ENCODE measurements at regions not wholly inside any gene's neighbourhood (a gene's known extent, or its start where the extent isn't known, plus 50 kb on each side); places are given as distances from the start of the nearest gene placed in this dataset.

DNA sequence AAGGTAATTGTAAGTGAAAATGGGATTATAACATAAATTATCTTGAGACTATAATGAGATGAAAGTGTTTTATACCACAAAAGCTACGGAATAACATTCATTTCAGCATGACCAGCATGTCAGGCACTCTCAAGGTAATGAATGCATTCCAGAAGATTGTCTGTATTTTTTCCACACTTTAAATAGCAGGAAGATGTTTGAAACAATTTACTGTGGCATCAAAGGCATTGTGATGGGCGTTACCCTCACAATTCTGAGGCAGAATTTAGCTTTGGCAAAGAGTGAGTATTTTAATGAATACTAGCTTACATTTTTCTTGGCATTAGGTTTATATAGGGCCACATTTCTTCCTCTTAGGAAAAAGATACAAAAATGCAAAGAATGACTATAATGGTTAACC lies 627.2 kb downstream of the BCKDHB start:
- no peak for DNase-seq (ENCODE audit: low read depth in 1 of 2, low spot score in 1 of 2)
- TF ChIP-seq SPI1 (IDR thresholded peaks at IDR 0.05; ENCODE audit: borderline replicate concordance, low read depth) (no peak), POLR2AphosphoS5 (IDR thresholded peaks at IDR 0.05; ENCODE audit: low read depth) (no peak)
- H3K27me3 ChIP-seq (ENCODE audit: insufficient read depth, poor library complexity, severe bottlenecking) = no peaks in the 10 kb centered on the region
- no peak overlapping the region for H3K27ac ChIP-seq (replicated peaks)
- H3K4me3 ChIP-seq (replicated peaks; ENCODE audit: insufficient read depth, low read length) = no peak overlapping the region

DNA sequence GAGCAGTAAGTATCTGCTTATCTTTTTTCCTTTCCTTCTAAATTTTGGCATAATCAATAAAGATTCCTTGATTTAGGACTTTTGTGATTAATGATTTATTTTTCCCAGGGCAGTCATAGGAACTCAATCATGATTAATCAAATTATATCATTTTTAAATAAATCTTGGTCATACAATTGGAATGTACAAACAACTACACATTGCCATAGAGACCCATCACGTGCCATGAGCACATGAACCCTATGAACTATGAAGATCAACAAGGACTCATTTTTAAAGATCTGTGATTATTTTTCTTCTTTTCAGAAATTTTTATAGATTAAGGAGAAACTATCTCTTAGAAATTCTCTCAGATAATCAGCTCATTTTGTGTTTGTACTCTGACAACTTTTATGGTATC lies 622.4 kb downstream of the BCKDHB start:
- no peak overlapping the region for H3K27ac ChIP-seq (replicated peaks)
- DNase-seq (ENCODE audit: low read depth in 1 of 2, low spot score in 1 of 2) = no peak
- TF ChIP-seq SPI1 (IDR thresholded peaks at IDR 0.05; ENCODE audit: borderline replicate concordance, low read depth) (no peak), POLR2AphosphoS5 (IDR thresholded peaks at IDR 0.05; ENCODE audit: low read depth) (no peak), GABPA (IDR thresholded peaks at IDR 0.05; ENCODE audit: low read depth) (no peak)
- TF ChIP-seq, protein P1, sequence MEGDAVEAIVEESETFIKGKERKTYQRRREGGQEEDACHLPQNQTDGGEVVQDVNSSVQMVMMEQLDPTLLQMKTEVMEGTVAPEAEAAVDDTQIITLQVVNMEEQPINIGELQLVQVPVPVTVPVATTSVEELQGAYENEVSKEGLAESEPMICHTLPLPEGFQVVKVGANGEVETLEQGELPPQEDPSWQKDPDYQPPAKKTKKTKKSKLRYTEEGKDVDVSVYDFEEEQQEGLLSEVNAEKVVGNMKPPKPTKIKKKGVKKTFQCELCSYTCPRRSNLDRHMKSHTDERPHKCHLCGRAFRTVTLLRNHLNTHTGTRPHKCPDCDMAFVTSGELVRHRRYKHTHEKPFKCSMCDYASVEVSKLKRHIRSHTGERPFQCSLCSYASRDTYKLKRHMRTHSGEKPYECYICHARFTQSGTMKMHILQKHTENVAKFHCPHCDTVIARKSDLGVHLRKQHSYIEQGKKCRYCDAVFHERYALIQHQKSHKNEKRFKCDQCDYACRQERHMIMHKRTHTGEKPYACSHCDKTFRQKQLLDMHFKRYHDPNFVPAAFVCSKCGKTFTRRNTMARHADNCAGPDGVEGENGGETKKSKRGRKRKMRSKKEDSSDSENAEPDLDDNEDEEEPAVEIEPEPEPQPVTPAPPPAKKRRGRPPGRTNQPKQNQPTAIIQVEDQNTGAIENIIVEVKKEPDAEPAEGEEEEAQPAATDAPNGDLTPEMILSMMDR (IDR thresholded peaks at IDR 0.05; ENCODE audit: insufficient read depth, low read length) = no peak
- TF ChIP-seq, protein P2, sequence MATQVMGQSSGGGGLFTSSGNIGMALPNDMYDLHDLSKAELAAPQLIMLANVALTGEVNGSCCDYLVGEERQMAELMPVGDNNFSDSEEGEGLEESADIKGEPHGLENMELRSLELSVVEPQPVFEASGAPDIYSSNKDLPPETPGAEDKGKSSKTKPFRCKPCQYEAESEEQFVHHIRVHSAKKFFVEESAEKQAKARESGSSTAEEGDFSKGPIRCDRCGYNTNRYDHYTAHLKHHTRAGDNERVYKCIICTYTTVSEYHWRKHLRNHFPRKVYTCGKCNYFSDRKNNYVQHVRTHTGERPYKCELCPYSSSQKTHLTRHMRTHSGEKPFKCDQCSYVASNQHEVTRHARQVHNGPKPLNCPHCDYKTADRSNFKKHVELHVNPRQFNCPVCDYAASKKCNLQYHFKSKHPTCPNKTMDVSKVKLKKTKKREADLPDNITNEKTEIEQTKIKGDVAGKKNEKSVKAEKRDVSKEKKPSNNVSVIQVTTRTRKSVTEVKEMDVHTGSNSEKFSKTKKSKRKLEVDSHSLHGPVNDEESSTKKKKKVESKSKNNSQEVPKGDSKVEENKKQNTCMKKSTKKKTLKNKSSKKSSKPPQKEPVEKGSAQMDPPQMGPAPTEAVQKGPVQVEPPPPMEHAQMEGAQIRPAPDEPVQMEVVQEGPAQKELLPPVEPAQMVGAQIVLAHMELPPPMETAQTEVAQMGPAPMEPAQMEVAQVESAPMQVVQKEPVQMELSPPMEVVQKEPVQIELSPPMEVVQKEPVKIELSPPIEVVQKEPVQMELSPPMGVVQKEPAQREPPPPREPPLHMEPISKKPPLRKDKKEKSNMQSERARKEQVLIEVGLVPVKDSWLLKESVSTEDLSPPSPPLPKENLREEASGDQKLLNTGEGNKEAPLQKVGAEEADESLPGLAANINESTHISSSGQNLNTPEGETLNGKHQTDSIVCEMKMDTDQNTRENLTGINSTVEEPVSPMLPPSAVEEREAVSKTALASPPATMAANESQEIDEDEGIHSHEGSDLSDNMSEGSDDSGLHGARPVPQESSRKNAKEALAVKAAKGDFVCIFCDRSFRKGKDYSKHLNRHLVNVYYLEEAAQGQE (IDR thresholded peaks at IDR 0.05; ENCODE audit: insufficient replicate concordance, low read depth) = no peak
- no peak overlapping the region for H3K4me3 ChIP-seq (replicated peaks; ENCODE audit: insufficient read depth, low read length)
- no peaks in the 10 kb centered on the region for H3K27me3 ChIP-seq (ENCODE audit: insufficient read depth, poor library complexity, severe bottlenecking)

DNA sequence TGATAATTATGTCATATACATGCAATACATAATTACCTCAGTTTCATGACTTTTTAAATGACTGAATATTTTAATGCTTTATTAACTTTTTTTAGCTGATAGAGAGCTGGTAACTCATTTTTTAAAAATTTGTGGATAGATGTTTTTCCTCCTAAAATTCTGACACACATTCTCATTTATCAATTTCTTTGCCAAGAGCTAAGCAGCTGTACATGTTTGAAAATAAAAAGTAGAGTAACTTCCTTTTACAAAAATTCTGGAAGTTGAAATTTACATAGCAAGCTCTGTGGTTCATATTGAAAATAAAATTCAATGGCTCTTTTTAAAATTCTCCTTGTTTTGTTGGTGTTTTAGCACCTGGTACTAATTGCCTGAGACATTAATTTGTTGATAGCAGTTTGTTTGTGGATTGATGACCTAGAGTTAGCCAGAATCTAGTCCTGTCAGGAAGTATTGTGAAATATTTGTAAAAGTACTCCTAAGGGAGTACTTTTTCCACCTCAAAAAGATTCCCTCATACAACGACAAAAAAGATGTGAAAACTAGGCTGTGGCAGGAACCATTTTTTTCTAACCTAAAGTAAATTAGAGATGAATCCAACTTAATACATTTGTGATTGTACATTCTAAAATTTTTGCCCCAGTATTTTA lies 621.8 kb downstream of the BCKDHB start:
- DNase-seq (ENCODE audit: low read depth in 1 of 2, low spot score in 1 of 2) = no peak
- no peak overlapping the region for H3K27ac ChIP-seq (replicated peaks)
- TF ChIP-seq, protein P2 (IDR thresholded peaks at IDR 0.05; ENCODE audit: insufficient replicate concordance, low read depth) = no peak
- TF ChIP-seq SPI1 (IDR thresholded peaks at IDR 0.05; ENCODE audit: borderline replicate concordance, low read depth) (no peak), GABPA (IDR thresholded peaks at IDR 0.05; ENCODE audit: low read depth) (no peak), POLR2AphosphoS5 (IDR thresholded peaks at IDR 0.05; ENCODE audit: low read depth) (no peak)
- TF ChIP-seq, protein P1 (IDR thresholded peaks at IDR 0.05; ENCODE audit: insufficient read depth, low read length) = no peak
- H3K4me3 ChIP-seq (replicated peaks; ENCODE audit: insufficient read depth, low read length) = no peak overlapping the region
- H3K27me3 ChIP-seq (ENCODE audit: insufficient read depth, poor library complexity, severe bottlenecking) = no peaks in the 10 kb centered on the region

DNA sequence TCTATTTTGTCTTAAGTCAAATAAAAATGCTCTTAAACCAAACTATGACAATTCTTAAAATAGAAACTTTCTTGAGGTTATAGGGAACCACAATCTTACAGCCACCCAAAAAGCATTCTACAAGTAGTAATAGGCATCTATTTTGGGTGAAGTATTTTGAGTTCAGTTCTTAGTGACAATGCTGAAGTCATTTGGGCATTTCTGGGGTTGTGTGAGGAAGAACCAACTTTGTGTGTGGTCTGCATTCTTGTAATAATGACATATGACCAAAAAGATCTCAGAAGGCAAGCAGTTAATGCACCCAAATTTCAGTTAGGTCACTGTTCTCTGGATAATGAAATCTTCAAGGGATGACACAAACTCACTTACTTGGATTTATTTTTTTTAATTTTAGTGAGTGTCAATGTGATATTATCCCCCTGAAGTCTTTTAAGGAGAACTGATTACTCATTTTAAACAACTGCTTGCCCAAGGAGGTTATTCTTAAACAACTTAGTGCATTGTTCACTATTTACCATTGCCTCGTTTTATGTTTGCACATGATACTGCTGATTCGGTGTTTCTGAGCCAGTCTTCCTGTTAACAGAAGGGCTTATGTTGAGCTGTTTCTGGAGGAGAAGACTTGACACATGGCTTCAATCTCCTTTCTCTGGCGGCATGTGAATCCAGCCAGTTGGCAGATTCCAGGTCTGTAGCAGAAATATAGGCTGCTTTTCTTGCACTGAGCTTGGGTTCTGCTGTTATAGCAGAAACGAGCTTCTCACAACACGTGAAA lies 618.9 kb downstream of the BCKDHB start:
- H3K27ac ChIP-seq (replicated peaks) = no peak overlapping the region
- no peak overlapping the region for H3K4me3 ChIP-seq (replicated peaks; ENCODE audit: insufficient read depth, low read length)
- DNase-seq (ENCODE audit: low read depth in 1 of 2, low spot score in 1 of 2) = no peak
- no peaks in the 10 kb centered on the region for H3K27me3 ChIP-seq (ENCODE audit: insufficient read depth, poor library complexity, severe bottlenecking)
- TF ChIP-seq, protein P2 (IDR thresholded peaks at IDR 0.05; ENCODE audit: insufficient replicate concordance, low read depth) = no peak
- TF ChIP-seq, protein P1 (IDR thresholded peaks at IDR 0.05; ENCODE audit: insufficient read depth, low read length) = no peak
- no peak for TF ChIP-seq GABPA (IDR thresholded peaks at IDR 0.05; ENCODE audit: low read depth)
- TF ChIP-seq SPI1 (IDR thresholded peaks at IDR 0.05; ENCODE audit: borderline replicate concordance, low read depth) = no peak

All from HL-60 (cell line).